H1 (cell line): ENCODE measurements at regions not wholly inside any gene's neighbourhood (a gene's known extent, or its start where the extent isn't known, plus 50 kb on each side); places are given as distances from the start of the nearest gene placed in this dataset.

Experiments used
- CHD7 ChIP-seq: fragments of 300-600 bp; sonication (generic); IDR thresholded peaks from 2 replicates; pipeline ENCODE4 v1.7.1; 2012; ENCODE audit warnings: low read length, moderate library complexity, mild to moderate bottlenecking, inconsistent platforms; ENCODE audit not compliant: insufficient replicate concordance
- KDM5A ChIP-seq: fragments of 200-600 bp; IDR thresholded peaks from 2 replicates; pipeline ENCODE4 v1.7.1; 2012; ENCODE audit warnings: mild to moderate bottlenecking, low read length, inconsistent platforms, mixed read lengths
- PHF8 ChIP-seq: fragments of 200-600 bp; sonication (generic); conservative IDR thresholded peaks from 2 replicates; pipeline ENCODE4 v1.7.1; 2012; ENCODE audit warnings: low read depth, mild to moderate bottlenecking, inconsistent platforms, low read length, moderate library complexity
- RAD21 ChIP-seq, 2 experiments: IDR thresholded peaks in 1 of 2; conservative IDR thresholded peaks in 1 of 2; 2 replicates each; pipeline ENCODE4 v1.6.1; 2011; ENCODE audit warnings: low read depth in 2 of 2, low read length in 2 of 2, improper control_type of control experiment in 1 of 2, inconsistent platforms in 1 of 2, mild to moderate bottlenecking in 1 of 2, moderate library complexity in 1 of 2
- SIRT6 ChIP-seq: IDR thresholded peaks from one replicate; pipeline ENCODE4 v1.7.1; 2012; ENCODE audit warnings: low read length, inconsistent platforms
- SIX5 ChIP-seq: IDR thresholded peaks from 2 replicates; pipeline ENCODE4 v1.6.1; 2011; ENCODE audit warnings: mild to moderate bottlenecking, low read depth, low read length
- SP1 ChIP-seq: IDR thresholded peaks from 2 replicates; pipeline ENCODE4 v1.6.1; 2011; ENCODE audit warnings: low read depth, low read length
- SP2 ChIP-seq: IDR thresholded peaks from 2 replicates; pipeline ENCODE4 v1.6.1; 2012; ENCODE audit warnings: mild to moderate bottlenecking, low read length, inconsistent platforms
- SP4 ChIP-seq: IDR thresholded peaks from 2 replicates; pipeline ENCODE4 v1.6.1; 2012; ENCODE audit warnings: low read length, inconsistent platforms

- TF ChIP-seq CHD7 = no peak
- no peak for TF ChIP-seq SP2
- TF ChIP-seq SIX5 = no peak
- no peak for TF ChIP-seq SP1
- no peak for TF ChIP-seq RAD21 (IDR thresholded peaks at IDR 0.05 in 1 of 2, conservative IDR thresholded peaks at IDR 0.05 in 1 of 2; ENCODE audit: low read depth in 2 of 2, low read length in 2 of 2)
- no peak for TF ChIP-seq PHF8
- no peak for TF ChIP-seq KDM5A
- no peak for TF ChIP-seq SIRT6
- no peak for TF ChIP-seq SP4
Measured at GRCh38 chr6:48641544-48641943, 530.5 kb upstream of the PTCHD4 start (continued).
